OCI-LY1 (cell line): ENCODE measurements at regions not wholly inside any gene's neighbourhood (a gene's known extent, or its start where the extent isn't known, plus 50 kb on each side); places are given as distances from the start of the nearest gene placed in this dataset.
"Not testable (repeated sequence)": the region's sequence is repeated elsewhere in the genome, so short reads cannot be mapped to it uniquely, and the experiment has no call there.

ENCODE experiments used
- H2AFZ ChIP-seq: fragments of 200-600 bp; sonication (generic), shearing (Covaris generic); 2 replicates; pipeline ENCODE4 v1.6.0; 2014; ENCODE audit warnings: antibody characterized with exemption, mild to moderate bottlenecking, low read length
- H3F3A ChIP-seq: fragments of 200-600 bp; sonication (generic), shearing (Covaris generic); 2 replicates; pipeline ENCODE4 v1.6.0; 2014; ENCODE audit warnings: mild to moderate bottlenecking, antibody characterized with exemption, low read length, moderate library complexity; ENCODE audit not compliant: insufficient read depth
- H3K27ac ChIP-seq: fragments of 200-600 bp; sonication (generic); 2 replicates; pipeline ENCODE4 v1.5.1; 2014; ENCODE audit warnings: low read length, mixed run types, mild to moderate bottlenecking, low read depth; ENCODE audit not compliant: poor library complexity, severe bottlenecking
- H3K27me3 ChIP-seq: fragments of 200-600 bp; sonication (generic); 2 replicates; pipeline ENCODE4 v1.6.0; 2014; ENCODE audit warnings: antibody characterized with exemption, mild to moderate bottlenecking, low read length, moderate library complexity; ENCODE audit not compliant: insufficient read depth
- H3K36me3 ChIP-seq: fragments of 200-600 bp; sonication (generic); 2 replicates; pipeline ENCODE4 v1.6.1; 2014; ENCODE audit warnings: mild to moderate bottlenecking, antibody characterized with exemption, low read length, moderate library complexity, mixed read lengths; ENCODE audit not compliant: insufficient read depth
- H3K4me1 ChIP-seq: fragments of 200-600 bp; sonication (generic); 2 replicates; pipeline ENCODE4 v1.5.1; 2014; ENCODE audit warnings: mild to moderate bottlenecking, low read length, moderate library complexity; ENCODE audit not compliant: insufficient read depth, severe bottlenecking
- H3K4me2 ChIP-seq: fragments of 200-600 bp; sonication (generic), shearing (Covaris generic); 2 replicates; pipeline ENCODE4 v1.6.1; 2014; ENCODE audit warnings: low read length
- H3K4me3 ChIP-seq: fragments of 200-600 bp; sonication (generic); 2 replicates; pipeline ENCODE4 v1.5.1; 2014; ENCODE audit warnings: low read length, low read depth, mild to moderate bottlenecking, mixed read lengths; ENCODE audit not compliant: poor library complexity, severe bottlenecking
- H3K79me2 ChIP-seq: fragments of 200-600 bp; shearing (Covaris generic); 2 replicates; pipeline ENCODE4 v1.6.1; 2016; ENCODE audit warnings: mixed run types, low read length, mixed read lengths; ENCODE audit not compliant: insufficient read depth
- H3K9ac ChIP-seq: fragments of 200-600 bp; sonication (generic), shearing (Covaris generic); 2 replicates; pipeline ENCODE4 v1.6.1; 2014; ENCODE audit warnings: mild to moderate bottlenecking, low read length, mixed read lengths
- H3K9me2 ChIP-seq: fragments of 200-600 bp; sonication (generic), shearing (Covaris generic); 2 replicates; pipeline ENCODE4 v1.6.1; 2014; ENCODE audit warnings: low read depth, mild to moderate bottlenecking, low read length, mixed read lengths
- H3K9me3 ChIP-seq: fragments of 200-600 bp; shearing (Covaris generic); 2 replicates; pipeline ENCODE4 v1.6.1; 2014; ENCODE audit warnings: low read length, mixed read lengths
- H4K20me1 ChIP-seq: fragments of 200-600 bp; sonication (generic), shearing (Covaris generic); 2 replicates; pipeline ENCODE4 v1.6.0; 2016; ENCODE audit warnings: mild to moderate bottlenecking, low read length; ENCODE audit not compliant: insufficient read depth
- EZH2 ChIP-seq: fragments of 200-600 bp; sonication (generic), shearing (Covaris generic); IDR thresholded peaks from 2 replicates; pipeline ENCODE4 v1.8.0; 2017; ENCODE audit warnings: borderline replicate concordance, mixed run types, mild to moderate bottlenecking, antibody characterized with exemption, low read length, moderate library complexity, mixed read lengths
- TF ChIP-seq, protein P1 (sequence below): fragments of 200-600 bp; sonication (generic), shearing (Covaris generic); IDR thresholded peaks from 2 replicates; pipeline ENCODE4 v1.5.1; 2017; ENCODE audit warnings: mild to moderate bottlenecking, antibody characterized with exemption, low read length, moderate library complexity, mixed read lengths

DNA sequence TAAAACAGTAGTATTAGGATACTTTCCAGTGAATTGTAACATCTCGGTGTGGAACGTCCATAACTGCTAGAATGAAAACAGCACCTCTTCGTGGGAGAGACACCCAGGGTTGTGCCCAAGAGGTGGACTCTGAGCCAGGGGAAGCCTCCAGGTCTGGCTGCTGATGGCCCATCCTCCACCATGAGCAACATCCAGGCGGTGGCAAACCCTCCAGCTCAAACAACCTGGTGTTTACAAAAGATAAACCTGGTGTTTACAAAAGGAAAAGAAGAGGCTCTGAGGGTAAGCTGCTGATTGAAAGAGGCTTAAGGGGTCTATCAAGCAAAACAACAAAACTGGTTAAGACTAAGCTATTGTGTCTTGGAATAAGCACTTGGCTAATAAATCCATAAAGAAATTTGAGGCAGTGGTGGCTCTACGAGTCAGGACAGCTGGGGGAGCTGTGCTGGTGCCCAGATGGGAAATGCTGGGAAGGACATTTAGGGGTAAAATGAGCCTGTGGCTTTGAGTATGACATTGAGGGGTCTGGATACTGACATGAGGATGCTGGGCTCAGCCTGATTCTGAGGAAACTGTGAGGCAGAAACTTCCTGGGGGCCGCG is 909.0 kb downstream of the BRD1 start:
- Histone ChIP-seq H3K36me3 (no peaks in the 10 kb centered on the region), H3K9me3 (no peaks in the 10 kb centered on the region), H3K79me2 (no peaks in the 10 kb centered on the region), H3K9me2 (no peaks in the 10 kb centered on the region), H3F3A (no peaks in the 10 kb centered on the region), H3K4me1 (no peaks in the 10 kb centered on the region), H3K27me3 (0 out of 2 replicates have a peak, but pooled peaks cover 6% of the 10 kb centered on the region), H2AFZ (no peak overlapping the region), H3K4me3 (no peak overlapping the region), H3K27ac (no peak overlapping the region), H3K9ac (no peak overlapping the region), H3K4me2 (no peak overlapping the region), H4K20me1 (no peaks in the 10 kb centered on the region)
- TF ChIP-seq, protein P1, sequence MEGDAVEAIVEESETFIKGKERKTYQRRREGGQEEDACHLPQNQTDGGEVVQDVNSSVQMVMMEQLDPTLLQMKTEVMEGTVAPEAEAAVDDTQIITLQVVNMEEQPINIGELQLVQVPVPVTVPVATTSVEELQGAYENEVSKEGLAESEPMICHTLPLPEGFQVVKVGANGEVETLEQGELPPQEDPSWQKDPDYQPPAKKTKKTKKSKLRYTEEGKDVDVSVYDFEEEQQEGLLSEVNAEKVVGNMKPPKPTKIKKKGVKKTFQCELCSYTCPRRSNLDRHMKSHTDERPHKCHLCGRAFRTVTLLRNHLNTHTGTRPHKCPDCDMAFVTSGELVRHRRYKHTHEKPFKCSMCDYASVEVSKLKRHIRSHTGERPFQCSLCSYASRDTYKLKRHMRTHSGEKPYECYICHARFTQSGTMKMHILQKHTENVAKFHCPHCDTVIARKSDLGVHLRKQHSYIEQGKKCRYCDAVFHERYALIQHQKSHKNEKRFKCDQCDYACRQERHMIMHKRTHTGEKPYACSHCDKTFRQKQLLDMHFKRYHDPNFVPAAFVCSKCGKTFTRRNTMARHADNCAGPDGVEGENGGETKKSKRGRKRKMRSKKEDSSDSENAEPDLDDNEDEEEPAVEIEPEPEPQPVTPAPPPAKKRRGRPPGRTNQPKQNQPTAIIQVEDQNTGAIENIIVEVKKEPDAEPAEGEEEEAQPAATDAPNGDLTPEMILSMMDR = no peak
- no peak for TF ChIP-seq EZH2

DNA sequence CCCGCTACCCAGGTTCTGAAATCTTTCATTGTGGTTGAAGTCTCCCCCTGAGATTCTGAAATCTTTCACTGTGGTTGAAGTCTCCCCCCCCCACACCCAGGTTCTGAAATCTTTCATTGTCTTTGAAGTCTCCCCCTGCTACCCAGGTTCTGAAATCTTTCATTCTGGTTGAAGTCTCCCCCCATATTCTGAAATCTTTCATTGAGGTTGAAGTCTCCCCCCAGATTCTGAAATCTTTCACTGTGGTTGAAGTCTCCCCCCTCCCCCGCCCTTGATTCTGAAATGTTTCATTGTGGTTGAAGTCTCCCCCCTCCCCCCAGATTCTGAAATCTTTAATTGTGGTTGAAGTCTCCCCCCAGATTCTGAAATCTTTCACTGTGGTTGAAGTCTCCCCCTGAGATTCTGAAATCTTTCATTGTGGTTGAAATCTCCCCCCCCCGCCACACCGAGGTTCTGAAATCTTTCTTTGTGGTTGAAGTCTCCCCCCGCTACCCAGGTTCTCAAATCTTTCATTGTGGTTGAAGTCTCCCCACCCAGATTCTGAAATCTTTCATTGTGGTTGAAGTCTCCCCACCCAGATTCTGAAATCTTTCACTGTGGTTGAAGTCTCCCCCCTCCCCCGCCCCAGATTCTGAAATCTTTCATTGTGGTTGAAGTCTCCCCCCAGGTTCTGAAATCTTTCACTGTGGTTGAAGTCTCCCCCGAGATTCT is 915.2 kb downstream of the BRD1 start:
- not testable (repeated sequence) for H3K9me3 ChIP-seq, H3K4me2 ChIP-seq, H3K27ac ChIP-seq, H3F3A ChIP-seq, H3K79me2 ChIP-seq, H3K27me3 ChIP-seq, H3K36me3 ChIP-seq, H4K20me1 ChIP-seq, H3K4me1 ChIP-seq, H2AFZ ChIP-seq, H3K9me2 ChIP-seq, H3K9ac ChIP-seq, H3K4me3 ChIP-seq

DNA sequence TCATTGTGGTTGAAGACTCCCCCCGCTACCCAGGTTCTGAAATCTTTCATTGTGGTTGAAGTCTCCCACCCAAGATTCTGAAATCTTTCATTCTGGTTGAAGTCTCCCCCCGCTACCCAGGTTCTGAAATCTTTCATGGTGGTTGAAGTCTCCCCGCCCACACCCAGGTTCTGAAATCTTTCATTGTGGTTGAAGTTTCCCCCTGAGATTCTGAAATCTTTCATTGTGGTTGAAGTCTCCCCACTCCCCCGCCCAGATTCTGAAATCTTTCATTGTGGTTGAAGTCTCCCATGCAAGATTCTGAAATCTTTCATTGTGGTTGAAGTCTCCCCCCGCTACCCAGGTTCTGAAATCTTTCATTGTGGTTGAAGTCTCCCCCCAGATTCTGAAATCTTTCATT is 916.0 kb downstream of the BRD1 start:
- not testable (repeated sequence) for H3K9me3 ChIP-seq, H3F3A ChIP-seq, H3K9ac ChIP-seq, H4K20me1 ChIP-seq, H3K9me2 ChIP-seq, H3K27ac ChIP-seq, H3K4me1 ChIP-seq, H3K36me3 ChIP-seq, H3K4me2 ChIP-seq, H3K79me2 ChIP-seq, H3K4me3 ChIP-seq, H3K27me3 ChIP-seq, H2AFZ ChIP-seq

DNA sequence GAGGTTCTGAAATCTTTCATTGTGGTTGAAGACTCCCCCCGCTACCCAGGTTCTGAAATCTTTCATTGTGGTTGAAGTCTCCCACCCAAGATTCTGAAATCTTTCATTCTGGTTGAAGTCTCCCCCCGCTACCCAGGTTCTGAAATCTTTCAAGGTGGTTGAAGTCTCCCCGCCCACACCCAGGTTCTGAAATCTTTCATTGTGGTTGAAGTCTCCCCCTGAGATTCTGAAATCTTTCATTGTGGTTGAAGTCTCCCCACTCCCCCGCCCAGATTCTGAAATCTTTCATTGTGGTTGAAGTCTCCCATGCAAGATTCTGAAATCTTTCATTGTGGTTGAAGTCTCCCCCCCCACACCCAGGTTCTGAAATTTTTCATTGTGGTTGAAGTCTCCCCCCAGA is 916.6 kb downstream of the BRD1 start:
- not testable (repeated sequence) for H3K9ac ChIP-seq, H2AFZ ChIP-seq, H3K27me3 ChIP-seq, H3K4me2 ChIP-seq, H3K9me2 ChIP-seq, H4K20me1 ChIP-seq, H3K4me1 ChIP-seq, H3K79me2 ChIP-seq, H3K27ac ChIP-seq, H3F3A ChIP-seq, H3K9me3 ChIP-seq, H3K36me3 ChIP-seq, H3K4me3 ChIP-seq
